ENCODE measurements at regions not wholly inside any gene's neighbourhood (a gene's known extent, or its start where the extent isn't known, plus 50 kb on each side); places are given as distances from the start of the nearest gene placed in this dataset.

DNA sequence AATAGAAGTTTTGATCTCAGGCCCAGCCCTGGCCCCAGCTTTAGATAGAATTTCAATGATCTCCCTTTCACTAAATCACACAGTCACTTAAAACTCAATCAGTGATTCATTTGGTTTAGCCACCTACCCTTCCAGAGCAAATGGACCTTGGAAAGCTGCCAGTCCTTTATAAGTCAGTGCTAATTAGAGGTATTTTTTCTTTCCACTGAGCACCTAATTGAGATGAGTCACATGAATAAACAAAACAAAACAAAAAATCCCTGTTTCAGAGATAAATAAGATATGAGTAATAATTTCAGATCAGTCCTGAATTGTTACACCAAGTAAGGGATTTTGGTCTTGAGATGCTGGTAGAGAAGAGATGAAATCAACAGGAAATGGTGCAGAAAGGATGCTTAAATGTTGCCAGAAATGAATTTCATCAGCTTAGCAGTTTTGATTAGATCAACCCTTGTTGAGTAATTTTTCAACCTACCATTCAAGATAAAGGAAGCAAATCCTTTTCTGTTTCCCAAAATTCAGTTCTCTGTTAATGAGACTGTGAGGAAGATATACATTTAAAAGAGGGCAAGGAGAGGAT lies 352.0 kb upstream of the COL8A1 start:
- Histone ChIP-seq H2AFZ (replicated peaks) (no peak overlapping the region), H3F3A (ENCODE audit: low read depth) (no peaks in the 10 kb centered on the region), H3K36me3 (no peaks in the 10 kb centered on the region), H3K4me3 (no peak overlapping the region), H3K27ac (no peak overlapping the region), H3K27me3 (no peaks in the 10 kb centered on the region), H3K9me3 (ENCODE audit: low read depth) (no peaks in the 10 kb centered on the region), H3K79me2 (ENCODE audit: low read depth) (no peaks in the 10 kb centered on the region), H4K20me1 (ENCODE audit: low read depth) (no peaks in the 10 kb centered on the region), H3K9ac (no peak overlapping the region), H3K4me2 (no peak overlapping the region), H3K4me1 (no peaks in the 10 kb centered on the region)
- DNase-seq (ENCODE audit: low spot score), result no peak
- Mint-ChIP-seq H3K4me1 (no peaks in the 10 kb centered on the region), H3K27ac (no peak overlapping the region), H3K9me3 (no peaks in the 10 kb centered on the region), H3K4me3 (no peak overlapping the region), H3K36me3 (no peaks in the 10 kb centered on the region), H3K27me3 (ENCODE audit: insufficient read depth, low read depth) (no peaks in the 10 kb centered on the region)
- TF ChIP-seq, protein P1, sequence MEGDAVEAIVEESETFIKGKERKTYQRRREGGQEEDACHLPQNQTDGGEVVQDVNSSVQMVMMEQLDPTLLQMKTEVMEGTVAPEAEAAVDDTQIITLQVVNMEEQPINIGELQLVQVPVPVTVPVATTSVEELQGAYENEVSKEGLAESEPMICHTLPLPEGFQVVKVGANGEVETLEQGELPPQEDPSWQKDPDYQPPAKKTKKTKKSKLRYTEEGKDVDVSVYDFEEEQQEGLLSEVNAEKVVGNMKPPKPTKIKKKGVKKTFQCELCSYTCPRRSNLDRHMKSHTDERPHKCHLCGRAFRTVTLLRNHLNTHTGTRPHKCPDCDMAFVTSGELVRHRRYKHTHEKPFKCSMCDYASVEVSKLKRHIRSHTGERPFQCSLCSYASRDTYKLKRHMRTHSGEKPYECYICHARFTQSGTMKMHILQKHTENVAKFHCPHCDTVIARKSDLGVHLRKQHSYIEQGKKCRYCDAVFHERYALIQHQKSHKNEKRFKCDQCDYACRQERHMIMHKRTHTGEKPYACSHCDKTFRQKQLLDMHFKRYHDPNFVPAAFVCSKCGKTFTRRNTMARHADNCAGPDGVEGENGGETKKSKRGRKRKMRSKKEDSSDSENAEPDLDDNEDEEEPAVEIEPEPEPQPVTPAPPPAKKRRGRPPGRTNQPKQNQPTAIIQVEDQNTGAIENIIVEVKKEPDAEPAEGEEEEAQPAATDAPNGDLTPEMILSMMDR (IDR thresholded peaks at IDR 0.05), result no peak
- TF ChIP-seq EZH2phosphoT487 (IDR thresholded peaks at IDR 0.05), result no peak
- no peak for TF ChIP-seq EZH2 (IDR thresholded peaks at IDR 0.05)

DNA sequence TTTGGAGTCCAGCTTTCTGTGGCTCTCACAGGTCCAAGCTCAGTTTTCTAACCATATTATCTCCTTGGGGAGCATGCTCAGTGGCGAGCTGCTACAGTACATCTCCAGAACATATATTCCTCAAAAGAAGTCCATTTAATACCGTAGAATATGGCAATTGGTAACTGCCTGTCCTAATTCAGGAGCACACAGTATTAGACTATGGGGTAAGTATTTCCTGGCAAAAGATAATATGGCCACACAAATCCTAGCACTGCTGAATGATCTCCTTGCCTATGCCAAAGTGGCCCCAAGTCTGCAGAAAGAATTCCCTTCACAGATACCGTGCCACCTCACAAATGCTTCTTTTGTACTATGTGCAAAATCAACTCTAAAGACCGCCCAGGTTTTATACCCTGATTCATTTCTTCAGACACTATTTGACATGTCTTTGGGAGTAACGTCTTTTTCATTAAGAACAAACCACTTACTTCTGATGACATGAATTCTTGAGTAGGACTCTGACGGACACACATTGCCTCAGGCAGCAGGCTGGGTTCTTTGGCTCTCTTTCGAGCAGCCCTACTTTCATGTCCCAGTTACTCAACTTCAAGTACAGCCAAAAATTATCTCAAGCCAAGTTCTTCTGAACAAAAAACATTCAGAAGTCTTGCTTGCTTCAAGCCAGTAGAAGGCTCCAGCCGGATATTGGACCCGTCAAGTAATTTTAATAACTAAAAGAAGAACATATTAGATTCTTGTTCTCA lies 368.3 kb upstream of the DCBLD2 start:
- no peak overlapping the region for H3K27ac ChIP-seq
- Mint-ChIP-seq H3K9me3 (peaks cover 2% of the 10 kb centered on the region), H3K27ac (no peak overlapping the region), H3K4me3 (no peak overlapping the region), H3K36me3 (no peaks in the 10 kb centered on the region), H3K27me3 (ENCODE audit: insufficient read depth, low read depth) (peaks cover 2% of the 10 kb centered on the region), H3K4me1 (no peaks in the 10 kb centered on the region)
- no peak for DNase-seq (ENCODE audit: low spot score)
- no peaks in the 10 kb centered on the region for H3K4me1 ChIP-seq
- no peaks in the 10 kb centered on the region for H4K20me1 ChIP-seq (ENCODE audit: low read depth)
- H3K9me3 ChIP-seq (ENCODE audit: low read depth), result no peaks in the 10 kb centered on the region
- H3K4me2 ChIP-seq, result no peak overlapping the region
- H2AFZ ChIP-seq (replicated peaks), result no peak overlapping the region
- no peaks in the 10 kb centered on the region for H3F3A ChIP-seq (ENCODE audit: low read depth)
- TF ChIP-seq, protein P1 (IDR thresholded peaks at IDR 0.05), result no peak
- TF ChIP-seq EZH2phosphoT487 (IDR thresholded peaks at IDR 0.05), result no peak
- TF ChIP-seq EZH2 (IDR thresholded peaks at IDR 0.05), result no peak
- no peaks in the 10 kb centered on the region for H3K36me3 ChIP-seq
- H3K9ac ChIP-seq, result no peak overlapping the region
- H3K4me3 ChIP-seq, result no peak overlapping the region
- no peaks in the 10 kb centered on the region for H3K27me3 ChIP-seq
- no peaks in the 10 kb centered on the region for H3K79me2 ChIP-seq (ENCODE audit: low read depth)

DNA sequence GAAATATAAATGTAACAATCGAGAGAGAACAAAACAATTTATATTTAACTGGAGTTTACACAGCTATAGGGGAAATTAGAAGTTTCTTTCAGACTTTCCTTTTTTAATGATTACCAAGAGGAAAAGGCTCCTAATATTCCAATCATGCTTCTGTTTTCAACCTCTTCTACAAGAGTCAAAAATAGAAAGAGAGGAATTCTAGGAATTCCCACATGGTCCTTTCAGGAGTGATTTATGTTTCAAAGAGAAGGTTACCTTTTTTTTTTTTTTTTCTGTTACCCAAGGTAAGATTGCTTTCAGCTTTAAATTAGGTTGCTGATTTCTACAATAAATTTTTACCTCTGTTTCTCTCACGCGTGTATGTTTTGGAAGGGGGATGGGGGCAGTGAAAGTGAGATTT lies 355.3 kb upstream of the DCBLD2 start:
- Histone ChIP-seq H3K4me2 (no peak overlapping the region), H3K36me3 (no peaks in the 10 kb centered on the region), H3K9me3 (ENCODE audit: low read depth) (no peaks in the 10 kb centered on the region), H3F3A (ENCODE audit: low read depth) (no peaks in the 10 kb centered on the region), H2AFZ (replicated peaks) (no peak overlapping the region), H3K4me3 (no peak overlapping the region), H3K4me1 (no peaks in the 10 kb centered on the region), H3K27me3 (no peaks in the 10 kb centered on the region), H4K20me1 (ENCODE audit: low read depth) (no peaks in the 10 kb centered on the region), H3K79me2 (ENCODE audit: low read depth) (no peaks in the 10 kb centered on the region), H3K27ac (no peak overlapping the region), H3K9ac (no peak overlapping the region)
- H3K4me3 Mint-ChIP-seq, result no peak overlapping the region
- peaks cover 3% of the 10 kb centered on the region for H3K4me1 Mint-ChIP-seq
- peaks cover 3% of the 10 kb centered on the region for H3K27me3 Mint-ChIP-seq (ENCODE audit: insufficient read depth, low read depth)
- no peak overlapping the region for H3K27ac Mint-ChIP-seq
- no peaks in the 10 kb centered on the region for H3K36me3 Mint-ChIP-seq
- H3K9me3 Mint-ChIP-seq, result peaks cover 3% of the 10 kb centered on the region
- TF ChIP-seq, protein P1 (IDR thresholded peaks at IDR 0.05), result no peak
- TF ChIP-seq EZH2 (IDR thresholded peaks at IDR 0.05) (no peak), EZH2phosphoT487 (IDR thresholded peaks at IDR 0.05) (no peak)
- no peak for DNase-seq (ENCODE audit: low spot score)

All from neural progenitor cell (in vitro differentiated cells).